ENCODE measurements at regions not wholly inside any gene's neighbourhood (a gene's known extent, or its start where the extent isn't known, plus 50 kb on each side); places are given as distances from the start of the nearest gene placed in this dataset.

DNA sequence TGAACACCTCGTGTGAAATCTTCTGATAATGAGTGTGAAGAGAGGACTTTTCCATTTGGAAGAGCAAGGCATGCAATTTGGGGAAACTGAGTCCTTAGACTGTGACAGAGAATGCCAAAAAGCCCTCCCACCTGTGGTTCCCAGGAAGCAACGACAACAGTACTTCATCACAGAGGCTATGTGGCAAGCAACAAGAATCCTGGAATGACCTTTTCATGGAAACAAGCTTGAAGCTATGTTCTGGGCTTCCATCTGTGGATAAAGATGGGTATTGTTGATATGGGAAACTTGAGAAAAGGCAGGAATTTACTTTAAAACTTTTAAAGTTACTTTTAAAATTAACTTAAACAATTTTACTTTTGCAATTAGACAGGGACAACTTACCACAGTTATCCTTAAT, 131.2 kb upstream of the ANKH start:
- TF ChIP-seq, protein P1, sequence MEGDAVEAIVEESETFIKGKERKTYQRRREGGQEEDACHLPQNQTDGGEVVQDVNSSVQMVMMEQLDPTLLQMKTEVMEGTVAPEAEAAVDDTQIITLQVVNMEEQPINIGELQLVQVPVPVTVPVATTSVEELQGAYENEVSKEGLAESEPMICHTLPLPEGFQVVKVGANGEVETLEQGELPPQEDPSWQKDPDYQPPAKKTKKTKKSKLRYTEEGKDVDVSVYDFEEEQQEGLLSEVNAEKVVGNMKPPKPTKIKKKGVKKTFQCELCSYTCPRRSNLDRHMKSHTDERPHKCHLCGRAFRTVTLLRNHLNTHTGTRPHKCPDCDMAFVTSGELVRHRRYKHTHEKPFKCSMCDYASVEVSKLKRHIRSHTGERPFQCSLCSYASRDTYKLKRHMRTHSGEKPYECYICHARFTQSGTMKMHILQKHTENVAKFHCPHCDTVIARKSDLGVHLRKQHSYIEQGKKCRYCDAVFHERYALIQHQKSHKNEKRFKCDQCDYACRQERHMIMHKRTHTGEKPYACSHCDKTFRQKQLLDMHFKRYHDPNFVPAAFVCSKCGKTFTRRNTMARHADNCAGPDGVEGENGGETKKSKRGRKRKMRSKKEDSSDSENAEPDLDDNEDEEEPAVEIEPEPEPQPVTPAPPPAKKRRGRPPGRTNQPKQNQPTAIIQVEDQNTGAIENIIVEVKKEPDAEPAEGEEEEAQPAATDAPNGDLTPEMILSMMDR (IDR thresholded peaks at IDR 0.05) = no peak
- no peak for TF ChIP-seq POLR2A (IDR thresholded peaks at IDR 0.05)

Data from testis (tissue), 2 donors.